H1 (cell line): ENCODE measurements at regions not wholly inside any gene's neighbourhood (a gene's known extent, or its start where the extent isn't known, plus 50 kb on each side); places are given as distances from the start of the nearest gene placed in this dataset.

Experiments
- EP300 ChIP-seq, 2 experiments: IDR thresholded peaks; 1 replicate in 1 of 2; 2 replicates in 1 of 2; pipeline ENCODE4 v1.6.1; 2011 to 2012; ENCODE audit warnings: low read depth in 2 of 2, low read length in 2 of 2, mild to moderate bottlenecking in 2 of 2, borderline replicate concordance in 1 of 2, inconsistent platforms in 1 of 2, moderate library complexity in 1 of 2
- EZH2 ChIP-seq: fragments of 200-600 bp; sonication (generic); IDR thresholded peaks from 2 replicates; pipeline ENCODE4 v1.7.1; 2012; ENCODE audit warnings: low read depth, mild to moderate bottlenecking, moderate library complexity, low read length, inconsistent platforms; ENCODE audit not compliant: severe bottlenecking
- JUND ChIP-seq: IDR thresholded peaks from 2 replicates; pipeline ENCODE4 v1.6.1; 2011; ENCODE audit warnings: mild to moderate bottlenecking, improper control_type of control experiment, low read length
- KDM5A ChIP-seq: fragments of 200-600 bp; IDR thresholded peaks from 2 replicates; pipeline ENCODE4 v1.7.1; 2012; ENCODE audit warnings: mild to moderate bottlenecking, low read length, inconsistent platforms, mixed read lengths
- POLR2AphosphoS5 ChIP-seq: IDR thresholded peaks from 2 replicates; pipeline ENCODE4 v1.6.1; 2011; ENCODE audit warnings: low read depth, low read length
- SP2 ChIP-seq: IDR thresholded peaks from 2 replicates; pipeline ENCODE4 v1.6.1; 2012; ENCODE audit warnings: mild to moderate bottlenecking, low read length, inconsistent platforms
- TAF1 ChIP-seq: IDR thresholded peaks from 2 replicates; pipeline ENCODE4 v1.6.1; 2011; ENCODE audit warnings: mild to moderate bottlenecking, low read depth, low read length
- TF ChIP-seq, protein P1 (sequence below): IDR thresholded peaks from 2 replicates; pipeline ENCODE4 v1.6.1; 2011; ENCODE audit warnings: low read depth, mild to moderate bottlenecking, low read length; ENCODE audit not compliant: insufficient read depth

DNA sequence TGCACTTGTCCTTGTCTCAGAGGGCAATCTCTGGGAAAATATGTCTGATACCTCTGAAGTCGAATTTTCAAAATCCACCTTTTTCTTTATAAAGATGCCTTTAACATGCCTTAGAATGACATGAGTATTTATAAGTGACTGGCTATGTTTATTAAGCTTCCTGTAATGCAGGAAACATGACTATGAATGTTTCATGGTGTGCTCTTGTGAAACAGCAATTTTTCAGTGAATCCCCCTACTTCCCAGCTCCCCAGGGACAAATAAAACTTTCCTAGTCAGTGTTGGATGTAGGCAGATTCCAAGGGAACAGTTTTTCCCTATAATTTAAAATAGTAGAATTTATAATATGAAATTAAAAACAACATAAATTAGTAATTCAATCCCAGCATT lies 437.0 kb downstream of the LMO4 start:
- TF ChIP-seq, protein P1, sequence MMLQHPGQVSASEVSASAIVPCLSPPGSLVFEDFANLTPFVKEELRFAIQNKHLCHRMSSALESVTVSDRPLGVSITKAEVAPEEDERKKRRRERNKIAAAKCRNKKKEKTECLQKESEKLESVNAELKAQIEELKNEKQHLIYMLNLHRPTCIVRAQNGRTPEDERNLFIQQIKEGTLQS: no peak
- no peak for TF ChIP-seq EP300 (IDR thresholded peaks at IDR 0.05; ENCODE audit: borderline replicate concordance in 1 of 2, low read depth in 2 of 2, low read length in 2 of 2)
- no peak for TF ChIP-seq POLR2AphosphoS5
- no peak for TF ChIP-seq JUND
- TF ChIP-seq KDM5A: no peak
- no peak for TF ChIP-seq SP2
- no peak for TF ChIP-seq EZH2
- no peak for TF ChIP-seq TAF1
